ENCODE measurements at regions not wholly inside any gene's neighbourhood (a gene's known extent, or its start where the extent isn't known, plus 50 kb on each side); places are given as distances from the start of the nearest gene placed in this dataset.

GRCh38 chr14:22390824-22391461 is 198.1 kb downstream of the DAD1 start:
- TF ChIP-seq CTCF (IDR thresholded peaks at IDR 0.05), result no peak
- TF ChIP-seq, protein P1, sequence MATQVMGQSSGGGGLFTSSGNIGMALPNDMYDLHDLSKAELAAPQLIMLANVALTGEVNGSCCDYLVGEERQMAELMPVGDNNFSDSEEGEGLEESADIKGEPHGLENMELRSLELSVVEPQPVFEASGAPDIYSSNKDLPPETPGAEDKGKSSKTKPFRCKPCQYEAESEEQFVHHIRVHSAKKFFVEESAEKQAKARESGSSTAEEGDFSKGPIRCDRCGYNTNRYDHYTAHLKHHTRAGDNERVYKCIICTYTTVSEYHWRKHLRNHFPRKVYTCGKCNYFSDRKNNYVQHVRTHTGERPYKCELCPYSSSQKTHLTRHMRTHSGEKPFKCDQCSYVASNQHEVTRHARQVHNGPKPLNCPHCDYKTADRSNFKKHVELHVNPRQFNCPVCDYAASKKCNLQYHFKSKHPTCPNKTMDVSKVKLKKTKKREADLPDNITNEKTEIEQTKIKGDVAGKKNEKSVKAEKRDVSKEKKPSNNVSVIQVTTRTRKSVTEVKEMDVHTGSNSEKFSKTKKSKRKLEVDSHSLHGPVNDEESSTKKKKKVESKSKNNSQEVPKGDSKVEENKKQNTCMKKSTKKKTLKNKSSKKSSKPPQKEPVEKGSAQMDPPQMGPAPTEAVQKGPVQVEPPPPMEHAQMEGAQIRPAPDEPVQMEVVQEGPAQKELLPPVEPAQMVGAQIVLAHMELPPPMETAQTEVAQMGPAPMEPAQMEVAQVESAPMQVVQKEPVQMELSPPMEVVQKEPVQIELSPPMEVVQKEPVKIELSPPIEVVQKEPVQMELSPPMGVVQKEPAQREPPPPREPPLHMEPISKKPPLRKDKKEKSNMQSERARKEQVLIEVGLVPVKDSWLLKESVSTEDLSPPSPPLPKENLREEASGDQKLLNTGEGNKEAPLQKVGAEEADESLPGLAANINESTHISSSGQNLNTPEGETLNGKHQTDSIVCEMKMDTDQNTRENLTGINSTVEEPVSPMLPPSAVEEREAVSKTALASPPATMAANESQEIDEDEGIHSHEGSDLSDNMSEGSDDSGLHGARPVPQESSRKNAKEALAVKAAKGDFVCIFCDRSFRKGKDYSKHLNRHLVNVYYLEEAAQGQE (IDR thresholded peaks at IDR 0.05; ENCODE audit: insufficient read depth in 1 of 2, low read depth in 2 of 2, low read length in 1 of 2), result no peak
- no peak for TF ChIP-seq POLR2AphosphoS5 (IDR thresholded peaks at IDR 0.05; ENCODE audit: low read depth, low read length)
- no peak for TF ChIP-seq TCF7L2 (IDR thresholded peaks at IDR 0.05; ENCODE audit: low read depth, low read length)
